ENCODE measurements at regions not wholly inside any gene's neighbourhood (a gene's known extent, or its start where the extent isn't known, plus 50 kb on each side); places are given as distances from the start of the nearest gene placed in this dataset.

DNA sequence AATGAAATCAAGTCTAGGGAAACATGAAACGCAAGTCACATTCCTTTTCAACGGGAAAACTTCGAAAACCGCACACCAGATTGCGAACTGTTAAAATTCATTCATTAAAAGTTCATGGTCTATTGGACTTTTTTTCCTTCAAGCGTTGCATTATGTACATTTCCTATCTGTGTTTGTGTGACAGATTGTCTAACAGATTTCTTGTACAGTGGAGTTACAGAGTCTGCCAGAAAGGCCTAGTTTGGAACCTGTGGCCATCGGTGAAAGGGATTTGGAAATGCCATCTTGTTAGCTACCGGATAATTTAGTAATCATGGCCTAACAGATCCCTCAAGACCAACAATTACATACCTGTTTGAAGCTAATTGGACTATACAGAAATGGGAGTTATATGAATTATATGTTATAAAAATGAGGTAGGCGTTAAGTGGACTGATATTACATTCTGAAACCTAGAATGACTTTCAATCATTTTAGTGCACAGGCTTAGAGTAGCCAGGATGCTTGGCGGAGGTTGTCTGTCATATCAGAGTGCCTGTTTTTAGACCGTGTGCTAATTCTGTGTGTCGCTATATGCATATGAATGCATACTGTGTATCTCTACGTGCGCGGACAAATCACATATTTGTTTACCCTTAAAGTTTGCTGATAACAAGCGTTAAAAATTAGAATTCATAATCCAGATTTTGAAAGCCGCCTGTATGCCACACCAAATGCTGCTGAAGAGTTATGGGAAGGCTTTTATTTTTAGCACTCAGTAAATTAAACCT is 885.4 kb upstream of the RBFOX1 start:
- H3K27me3 ChIP-seq (ENCODE audit: control insufficient read depth, insufficient read depth, low read length) = no peaks in the 10 kb centered on the region
- intact Hi-C loops (cut with DNase I) = no loop called here
- H3K9me3 ChIP-seq (ENCODE audit: control insufficient read depth in 2 of 3, insufficient read depth in 1 of 3, low read length in 3 of 3) = no peaks in the 10 kb centered on the region
- H3K9ac ChIP-seq (ENCODE audit: low read length in 3 of 3) = no peak overlapping the region
- H3K36me3 ChIP-seq (ENCODE audit: control insufficient read depth in 2 of 3, insufficient read depth in 3 of 3, low read length in 3 of 3) = no peaks in the 10 kb centered on the region
- H3K4me3 ChIP-seq (ENCODE audit: low read length in 3 of 3) = no peak overlapping the region
- H3K4me1 ChIP-seq (ENCODE audit: control insufficient read depth in 2 of 3, insufficient read depth in 2 of 3, low read depth in 1 of 3, low read length in 3 of 3) = no peaks in the 10 kb centered on the region
- no peak overlapping the region for H3K27ac ChIP-seq (ENCODE audit: low read depth in 2 of 2, low read length in 2 of 2)
- FAIRE-seq (no peak), DNase-seq (no peak)
- TF ChIP-seq CTCF (IDR thresholded peaks at IDR 0.05; ENCODE audit: borderline replicate concordance, extremely low read depth, insufficient read depth) = no peak

DNA sequence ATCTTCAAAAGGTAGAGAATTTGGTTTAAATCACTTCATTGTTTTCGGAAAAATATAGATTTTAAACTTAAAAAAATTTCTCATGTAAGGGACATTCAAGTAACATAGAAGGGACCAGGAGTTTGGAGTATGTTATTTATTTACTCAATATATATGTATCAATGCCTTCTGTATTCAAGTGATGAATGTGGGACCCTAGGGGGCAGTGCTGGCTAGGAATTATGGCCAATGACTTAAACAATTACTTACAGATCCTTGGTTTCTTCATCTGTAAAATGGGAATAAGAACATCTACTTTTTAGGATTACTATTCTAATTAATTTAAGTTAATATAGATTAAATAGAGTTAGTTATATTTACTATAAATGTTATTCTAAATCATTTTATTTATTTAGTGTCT is 886.3 kb upstream of the RBFOX1 start:
- DNase-seq (no peak), FAIRE-seq (no peak)
- no peaks in the 10 kb centered on the region for H3K4me1 ChIP-seq (ENCODE audit: control insufficient read depth in 2 of 3, insufficient read depth in 2 of 3, low read depth in 1 of 3, low read length in 3 of 3)
- no peak overlapping the region for H3K27ac ChIP-seq (ENCODE audit: low read depth in 2 of 2, low read length in 2 of 2)
- H3K9me3 ChIP-seq (ENCODE audit: control insufficient read depth in 2 of 3, insufficient read depth in 1 of 3, low read length in 3 of 3) = no peaks in the 10 kb centered on the region
- TF ChIP-seq CTCF (IDR thresholded peaks at IDR 0.05; ENCODE audit: borderline replicate concordance, extremely low read depth, insufficient read depth) = no peak
- H3K27me3 ChIP-seq (ENCODE audit: control insufficient read depth, insufficient read depth, low read length) = no peaks in the 10 kb centered on the region
- H3K9ac ChIP-seq (ENCODE audit: low read length in 3 of 3) = no peak overlapping the region
- intact Hi-C loops (cut with DNase I) = no loop called here
- H3K36me3 ChIP-seq (ENCODE audit: control insufficient read depth in 2 of 3, insufficient read depth in 3 of 3, low read length in 3 of 3) = no peaks in the 10 kb centered on the region
- H3K4me3 ChIP-seq (ENCODE audit: low read length in 3 of 3) = no peak overlapping the region

DNA sequence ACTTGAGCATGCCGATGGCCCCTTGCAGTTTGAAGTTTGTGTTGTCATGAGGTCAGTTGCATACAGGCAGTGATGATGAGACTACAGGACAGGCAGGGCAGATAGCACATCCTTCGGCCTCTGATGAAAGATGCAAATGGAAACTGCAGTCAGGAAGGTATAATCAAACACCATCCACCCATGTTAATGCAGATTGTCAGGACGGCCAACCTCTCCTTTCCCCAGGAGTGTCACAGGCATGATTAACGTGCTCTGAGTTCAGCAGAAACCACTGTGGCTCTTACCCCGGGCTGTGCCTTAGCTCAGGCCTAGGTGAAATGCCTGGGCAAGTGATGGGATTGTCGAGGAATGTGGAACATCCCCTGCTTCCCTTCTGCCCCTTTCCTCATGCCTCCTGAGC is 893.5 kb upstream of the RBFOX1 start:
- Histone ChIP-seq H3K4me1 (ENCODE audit: control insufficient read depth in 2 of 3, insufficient read depth in 2 of 3, low read depth in 1 of 3, low read length in 3 of 3) (no peaks in the 10 kb centered on the region), H3K9ac (ENCODE audit: low read length in 3 of 3) (no peak overlapping the region), H3K9me3 (ENCODE audit: control insufficient read depth in 2 of 3, insufficient read depth in 1 of 3, low read length in 3 of 3) (no peaks in the 10 kb centered on the region), H3K4me3 (ENCODE audit: low read length in 3 of 3) (no peak overlapping the region), H3K27ac (ENCODE audit: low read depth in 2 of 2, low read length in 2 of 2) (no peak overlapping the region), H3K27me3 (ENCODE audit: control insufficient read depth, insufficient read depth, low read length) (no peaks in the 10 kb centered on the region), H3K36me3 (ENCODE audit: control insufficient read depth in 2 of 3, insufficient read depth in 3 of 3, low read length in 3 of 3) (no peaks in the 10 kb centered on the region)
- DNase-seq (no peak), FAIRE-seq (no peak)
- no peak for TF ChIP-seq CTCF (IDR thresholded peaks at IDR 0.05; ENCODE audit: borderline replicate concordance, extremely low read depth, insufficient read depth)
- intact Hi-C loops (cut with DNase I) = no loop called here

- H3K27ac ChIP-seq (ENCODE audit: low read depth in 2 of 2, low read length in 2 of 2) = no peak overlapping the region
- no peak for FAIRE-seq
- H3K4me1 ChIP-seq (ENCODE audit: control insufficient read depth in 2 of 3, insufficient read depth in 2 of 3, low read depth in 1 of 3, low read length in 3 of 3) = no peaks in the 10 kb centered on the region
- H3K4me3 ChIP-seq (ENCODE audit: low read length in 3 of 3) = no peak overlapping the region
- no peak overlapping the region for H3K9ac ChIP-seq (ENCODE audit: low read length in 3 of 3)
- H3K36me3 ChIP-seq (ENCODE audit: control insufficient read depth in 2 of 3, insufficient read depth in 3 of 3, low read length in 3 of 3) = no peaks in the 10 kb centered on the region
- no peak for DNase-seq
- H3K9me3 ChIP-seq (ENCODE audit: control insufficient read depth in 2 of 3, insufficient read depth in 1 of 3, low read length in 3 of 3) = no peaks in the 10 kb centered on the region
- TF ChIP-seq CTCF (IDR thresholded peaks at IDR 0.05; ENCODE audit: borderline replicate concordance, extremely low read depth, insufficient read depth) = no peak
- intact Hi-C loops (cut with DNase I) = no loop called here
- H3K27me3 ChIP-seq (ENCODE audit: control insufficient read depth, insufficient read depth, low read length) = no peaks in the 10 kb centered on the region
These were observed 903.8 kb upstream of the RBFOX1 start for GRCh38 chr16:6428861-6429260.
